SK-N-SH treated with all-trans-retinoic acid at 6 μM for 48 hours (cell line): ENCODE measurements at regions not wholly inside any gene's neighbourhood (a gene's known extent, or its start where the extent isn't known, plus 50 kb on each side); places are given as distances from the start of the nearest gene placed in this dataset.
A peak's percentile ranks its signal among the peaks of the same experiment; 100 is the strongest.

ENCODE experiments used
- ATAC-seq: fragments of 200-7000 bp; cut with Tn5 transposase; 3 replicates; pipeline ENCODE4 v1.9.1; 2020; ENCODE audit warnings: mild to moderate bottlenecking, moderate library complexity
- BACH2 ChIP-seq: fragments of 250-450 bp; sonication (Bioruptor Pico); IDR thresholded peaks from 2 replicates; pipeline ENCODE4 v1.9.0; 2021; ENCODE audit warnings: mild to moderate bottlenecking, borderline replicate concordance
- CSDC2 ChIP-seq: fragments of 250-450 bp; sonication (Bioruptor Pico); IDR thresholded peaks from 2 replicates; pipeline ENCODE4 v1.5.0; 2020; ENCODE audit warnings: mild to moderate bottlenecking, moderate library complexity
- CSRNP3 ChIP-seq: fragments of 250-450 bp; sonication (Bioruptor Pico); IDR thresholded peaks from 2 replicates; pipeline ENCODE4 v1.5.1; 2021; ENCODE audit warnings: mild to moderate bottlenecking, moderate library complexity
- ESRRG ChIP-seq: fragments of 250-450 bp; sonication (Bioruptor Pico); IDR thresholded peaks from 2 replicates; pipeline ENCODE4 v1.6.1; 2021; ENCODE audit warnings: mild to moderate bottlenecking
- GLIS3 ChIP-seq: fragments of 250-450 bp; sonication (Bioruptor Pico); IDR thresholded peaks from 2 replicates; pipeline ENCODE4 v1.5.0; 2020; ENCODE audit warnings: mild to moderate bottlenecking, moderate library complexity
- ISL1 ChIP-seq: fragments of 250-450 bp; sonication (Bioruptor Pico); IDR thresholded peaks from 2 replicates; pipeline ENCODE4 v2.1.2; 2022; ENCODE audit warnings: mild to moderate bottlenecking, moderate library complexity
- OSR1 ChIP-seq: fragments of 250-450 bp; sonication (Bioruptor Pico); IDR thresholded peaks from 2 replicates; pipeline ENCODE4 v1.8.0; 2022; ENCODE audit warnings: moderate library complexity, mild to moderate bottlenecking, inconsistent platforms
- POU6F1 ChIP-seq: fragments of 250-450 bp; sonication (Bioruptor Pico); IDR thresholded peaks from 2 replicates; pipeline ENCODE4 v1.8.0; 2021; ENCODE audit warnings: low read depth, mild to moderate bottlenecking, moderate library complexity, borderline replicate concordance
- PPARA ChIP-seq: fragments of 250-450 bp; sonication (Bioruptor Pico); IDR thresholded peaks from 2 replicates; pipeline ENCODE4 v1.5.0; 2020; ENCODE audit warnings: mild to moderate bottlenecking, borderline replicate concordance
- RARB ChIP-seq: fragments of 250-450 bp; sonication (Bioruptor Pico); IDR thresholded peaks from 2 replicates; pipeline ENCODE4 v1.8.0; 2021; ENCODE audit warnings: mild to moderate bottlenecking, moderate library complexity
- TOX ChIP-seq: fragments of 250-450 bp; sonication (Bioruptor Pico); IDR thresholded peaks from 2 replicates; pipeline ENCODE4 v1.8.0; 2021; ENCODE audit warnings: mild to moderate bottlenecking, moderate library complexity, borderline replicate concordance
- ZC3H10 ChIP-seq: fragments of 250-450 bp; sonication (Bioruptor Pico); IDR thresholded peaks from 2 replicates; pipeline ENCODE4 v1.5.1; 2021; ENCODE audit warnings: mild to moderate bottlenecking, moderate library complexity
- ZFP3 ChIP-seq: fragments of 250-450 bp; sonication (Bioruptor Pico); IDR thresholded peaks from 2 replicates; pipeline ENCODE4 v1.5.0; 2020; ENCODE audit warnings: mild to moderate bottlenecking, moderate library complexity
- ZFP30 ChIP-seq: fragments of 450-650 bp; formaldehyde crosslinking; IDR thresholded peaks from 2 replicates; pipeline ENCODE4 v1.5.0; 2022; ENCODE audit warnings: mild to moderate bottlenecking, moderate library complexity
- ZNF565 ChIP-seq: fragments of 450-650 bp; formaldehyde crosslinking; conservative IDR thresholded peaks from 2 replicates; pipeline ENCODE4 v1.5.0; 2020; ENCODE audit warnings: low read depth, mild to moderate bottlenecking, moderate library complexity
- ZNF70 ChIP-seq: fragments of 450-650 bp; formaldehyde crosslinking; IDR thresholded peaks from 2 replicates; pipeline ENCODE4 v1.5.0; 2020; ENCODE audit warnings: mild to moderate bottlenecking, moderate library complexity
- ZNF8 ChIP-seq: fragments of 450-650 bp; formaldehyde crosslinking; IDR thresholded peaks from 2 replicates; pipeline ENCODE4 v1.5.0; 2020; ENCODE audit warnings: mild to moderate bottlenecking, moderate library complexity
- TF ChIP-seq, protein P1 (sequence below): fragments of 250-450 bp; sonication (Bioruptor Pico); IDR thresholded peaks from 2 replicates; pipeline ENCODE4 v1.5.0; 2020; ENCODE audit warnings: mild to moderate bottlenecking, moderate library complexity
- TF ChIP-seq, protein P2 (sequence below): fragments of 250-450 bp; sonication (Bioruptor Pico); IDR thresholded peaks from 2 replicates; pipeline ENCODE4 v1.5.1; 2020; ENCODE audit warnings: low read depth, mild to moderate bottlenecking, moderate library complexity
- TF ChIP-seq, protein P3 (sequence below): fragments of 250-450 bp; sonication (Bioruptor Pico); IDR thresholded peaks from 2 replicates; pipeline ENCODE4 v1.8.0; 2020; ENCODE audit warnings: mild to moderate bottlenecking, moderate library complexity, borderline replicate concordance

DNA sequence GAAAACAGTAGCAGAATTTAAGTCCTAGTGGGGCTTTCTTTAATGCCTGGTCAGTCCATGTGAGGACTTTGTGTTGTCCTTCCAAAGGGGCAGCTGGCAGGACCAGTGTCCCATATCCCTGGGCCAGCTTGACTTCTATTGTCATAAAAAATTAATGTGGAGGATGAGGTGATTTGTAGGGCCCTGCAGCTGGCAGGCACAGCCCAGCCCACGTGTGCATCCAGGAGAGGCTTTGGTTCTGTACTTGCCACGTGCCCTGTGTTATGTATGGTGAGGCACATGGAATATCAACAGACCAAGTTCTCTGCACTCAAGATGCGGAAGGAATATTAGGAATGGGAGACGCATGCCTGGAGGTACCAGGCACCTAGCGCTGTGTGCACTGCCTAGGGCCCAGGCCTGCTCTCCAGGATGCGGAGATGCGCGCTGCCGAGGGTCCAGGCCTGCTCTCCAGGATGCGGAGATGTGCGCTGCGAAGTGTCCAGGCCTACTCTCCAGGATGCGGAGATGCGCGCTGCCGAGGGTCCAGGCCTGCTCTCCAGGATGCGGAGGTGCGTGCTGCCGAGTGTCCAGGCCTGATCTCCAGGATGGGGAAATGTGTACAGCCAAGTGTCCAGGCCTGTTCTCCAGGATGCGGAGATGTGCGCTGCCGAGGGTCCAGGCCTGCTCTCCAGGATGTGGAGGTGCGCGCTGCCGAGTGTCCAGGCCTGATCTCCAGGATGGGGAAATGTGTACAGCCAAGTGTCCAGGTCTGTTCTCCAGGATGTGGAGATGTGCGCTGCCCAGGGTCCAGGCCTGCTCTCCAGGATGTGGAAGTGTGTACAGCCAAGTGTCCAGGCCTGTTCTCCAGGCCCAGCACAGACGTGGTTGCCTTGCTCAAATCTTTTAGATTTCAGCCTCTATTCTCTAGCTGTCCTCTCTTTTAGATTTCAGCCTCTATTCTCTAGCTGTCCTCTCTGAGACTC, 183.3 kb upstream of the ROPN1 start:
- TF ChIP-seq ZNF70 (CRISPR knock-in tag) = no peak
- TF ChIP-seq CSDC2 = no peak
- no peak for TF ChIP-seq ISL1 (CRISPR knock-in tag)
- TF ChIP-seq, protein P1, sequence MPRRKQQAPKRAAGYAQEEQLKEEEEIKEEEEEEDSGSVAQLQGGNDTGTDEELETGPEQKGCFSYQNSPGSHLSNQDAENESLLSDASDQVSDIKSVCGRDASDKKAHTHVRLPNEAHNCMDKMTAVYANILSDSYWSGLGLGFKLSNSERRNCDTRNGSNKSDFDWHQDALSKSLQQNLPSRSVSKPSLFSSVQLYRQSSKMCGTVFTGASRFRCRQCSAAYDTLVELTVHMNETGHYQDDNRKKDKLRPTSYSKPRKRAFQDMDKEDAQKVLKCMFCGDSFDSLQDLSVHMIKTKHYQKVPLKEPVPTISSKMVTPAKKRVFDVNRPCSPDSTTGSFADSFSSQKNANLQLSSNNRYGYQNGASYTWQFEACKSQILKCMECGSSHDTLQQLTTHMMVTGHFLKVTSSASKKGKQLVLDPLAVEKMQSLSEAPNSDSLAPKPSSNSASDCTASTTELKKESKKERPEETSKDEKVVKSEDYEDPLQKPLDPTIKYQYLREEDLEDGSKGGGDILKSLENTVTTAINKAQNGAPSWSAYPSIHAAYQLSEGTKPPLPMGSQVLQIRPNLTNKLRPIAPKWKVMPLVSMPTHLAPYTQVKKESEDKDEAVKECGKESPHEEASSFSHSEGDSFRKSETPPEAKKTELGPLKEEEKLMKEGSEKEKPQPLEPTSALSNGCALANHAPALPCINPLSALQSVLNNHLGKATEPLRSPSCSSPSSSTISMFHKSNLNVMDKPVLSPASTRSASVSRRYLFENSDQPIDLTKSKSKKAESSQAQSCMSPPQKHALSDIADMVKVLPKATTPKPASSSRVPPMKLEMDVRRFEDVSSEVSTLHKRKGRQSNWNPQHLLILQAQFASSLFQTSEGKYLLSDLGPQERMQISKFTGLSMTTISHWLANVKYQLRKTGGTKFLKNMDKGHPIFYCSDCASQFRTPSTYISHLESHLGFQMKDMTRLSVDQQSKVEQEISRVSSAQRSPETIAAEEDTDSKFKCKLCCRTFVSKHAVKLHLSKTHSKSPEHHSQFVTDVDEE = no peak
- no peak for TF ChIP-seq GLIS3 (CRISPR knock-in tag)
- no peak for TF ChIP-seq ZFP3 (CRISPR knock-in tag)
- TF ChIP-seq ZNF565 (CRISPR knock-in tag) = no peak
- no peak for TF ChIP-seq ZNF8 (CRISPR knock-in tag)
- ATAC-seq = peak; percentile 32; the same call in 2 of the 3 replicates

DNA sequence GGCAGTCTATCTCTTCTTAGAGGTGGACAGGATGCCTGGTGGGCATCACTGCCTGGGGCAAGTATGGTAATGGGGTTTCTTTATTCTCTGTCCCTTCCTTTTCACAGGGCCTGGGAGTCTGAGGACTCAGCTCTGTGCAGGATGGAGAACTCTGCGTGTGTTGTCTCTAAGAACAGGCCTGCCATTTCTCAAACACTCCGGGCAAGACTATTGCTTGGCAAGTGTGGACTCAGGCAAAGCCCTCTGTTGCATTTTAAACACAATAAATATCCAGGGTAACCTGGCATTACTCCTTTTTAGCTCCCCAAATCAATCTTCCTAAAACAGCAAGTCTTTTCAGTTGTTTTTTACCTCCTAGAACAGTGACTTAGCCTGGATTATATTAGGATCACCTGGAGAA, 185.1 kb upstream of the ROPN1 start:
- no peak for ATAC-seq
- no peak for TF ChIP-seq ZFP30 (CRISPR knock-in tag)
- TF ChIP-seq, protein P2, sequence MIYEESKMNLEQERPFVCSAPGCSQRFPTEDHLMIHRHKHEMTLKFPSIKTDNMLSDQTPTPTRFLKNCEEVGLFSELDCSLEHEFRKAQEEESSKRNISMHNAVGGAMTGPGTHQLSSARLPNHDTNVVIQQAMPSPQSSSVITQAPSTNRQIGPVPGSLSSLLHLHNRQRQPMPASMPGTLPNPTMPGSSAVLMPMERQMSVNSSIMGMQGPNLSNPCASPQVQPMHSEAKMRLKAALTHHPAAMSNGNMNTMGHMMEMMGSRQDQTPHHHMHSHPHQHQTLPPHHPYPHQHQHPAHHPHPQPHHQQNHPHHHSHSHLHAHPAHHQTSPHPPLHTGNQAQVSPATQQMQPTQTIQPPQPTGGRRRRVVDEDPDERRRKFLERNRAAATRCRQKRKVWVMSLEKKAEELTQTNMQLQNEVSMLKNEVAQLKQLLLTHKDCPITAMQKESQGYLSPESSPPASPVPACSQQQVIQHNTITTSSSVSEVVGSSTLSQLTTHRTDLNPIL (CRISPR knock-in tag) = no peak
- no peak for TF ChIP-seq ZNF70 (CRISPR knock-in tag)
- TF ChIP-seq OSR1 (CRISPR knock-in tag) = no peak

DNA sequence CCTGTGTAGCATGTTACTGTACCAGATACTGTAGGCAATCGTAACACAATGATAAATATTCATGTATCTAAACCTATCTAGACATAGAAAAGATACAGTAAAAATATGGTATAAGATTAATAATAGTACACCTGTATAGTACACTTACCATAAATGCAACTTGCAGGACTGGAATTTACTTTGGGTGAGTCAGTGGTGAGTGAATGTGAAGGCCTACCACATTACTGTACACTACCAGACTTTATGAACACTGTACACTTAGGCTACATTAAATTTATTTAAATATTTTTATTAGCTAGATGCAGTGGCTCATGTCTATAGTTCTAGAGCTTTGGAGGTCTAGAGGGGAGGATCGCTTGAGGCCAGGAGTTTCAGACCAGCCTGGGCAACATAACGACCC, 186.6 kb upstream of the ROPN1 start:
- TF ChIP-seq ESRRG = no peak
- TF ChIP-seq, protein P1 = no peak
- TF ChIP-seq OSR1 (CRISPR knock-in tag) = no peak
- no peak for TF ChIP-seq ZNF565 (CRISPR knock-in tag)
- no peak for TF ChIP-seq RARB (CRISPR knock-in tag)
- no peak for TF ChIP-seq CSRNP3
- ATAC-seq = no peak; the same call in 2 of the 3 replicates

DNA sequence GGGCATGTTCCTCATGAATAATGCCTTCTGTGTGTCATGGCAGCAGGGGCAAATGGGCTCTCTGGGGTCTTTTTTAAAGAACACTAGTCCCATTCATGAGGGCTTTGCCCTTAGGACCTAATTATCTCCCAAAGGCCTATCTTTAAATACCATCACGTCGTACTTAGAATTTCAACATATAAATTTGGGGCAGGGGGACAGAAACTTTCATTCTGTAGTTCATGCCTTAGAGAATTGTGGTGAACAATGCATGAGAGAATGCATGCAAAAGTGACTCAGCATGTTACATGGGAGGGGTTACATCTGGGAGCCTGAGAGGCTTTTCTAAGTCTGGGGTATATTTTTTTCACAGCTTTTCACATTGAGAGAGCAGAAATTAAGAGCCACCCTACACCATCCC, 208.5 kb upstream of the ROPN1 start:
- ATAC-seq = no peak
- TF ChIP-seq, protein P3, sequence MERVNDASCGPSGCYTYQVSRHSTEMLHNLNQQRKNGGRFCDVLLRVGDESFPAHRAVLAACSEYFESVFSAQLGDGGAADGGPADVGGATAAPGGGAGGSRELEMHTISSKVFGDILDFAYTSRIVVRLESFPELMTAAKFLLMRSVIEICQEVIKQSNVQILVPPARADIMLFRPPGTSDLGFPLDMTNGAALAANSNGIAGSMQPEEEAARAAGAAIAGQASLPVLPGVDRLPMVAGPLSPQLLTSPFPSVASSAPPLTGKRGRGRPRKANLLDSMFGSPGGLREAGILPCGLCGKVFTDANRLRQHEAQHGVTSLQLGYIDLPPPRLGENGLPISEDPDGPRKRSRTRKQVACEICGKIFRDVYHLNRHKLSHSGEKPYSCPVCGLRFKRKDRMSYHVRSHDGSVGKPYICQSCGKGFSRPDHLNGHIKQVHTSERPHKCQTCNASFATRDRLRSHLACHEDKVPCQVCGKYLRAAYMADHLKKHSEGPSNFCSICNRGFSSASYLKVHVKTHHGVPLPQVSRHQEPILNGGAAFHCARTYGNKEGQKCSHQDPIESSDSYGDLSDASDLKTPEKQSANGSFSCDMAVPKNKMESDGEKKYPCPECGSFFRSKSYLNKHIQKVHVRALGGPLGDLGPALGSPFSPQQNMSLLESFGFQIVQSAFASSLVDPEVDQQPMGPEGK (CRISPR knock-in tag) = no peak
- TF ChIP-seq, protein P2 (CRISPR knock-in tag) = no peak
- TF ChIP-seq PPARA (CRISPR knock-in tag) (no peak), POU6F1 (CRISPR knock-in tag) (no peak), ISL1 (CRISPR knock-in tag) (no peak), ZNF565 (CRISPR knock-in tag) (no peak), ZFP3 (CRISPR knock-in tag) (no peak), ZNF70 (CRISPR knock-in tag) (no peak), BACH2 (CRISPR knock-in tag) (no peak), ZC3H10 (CRISPR knock-in tag) (no peak), TOX (no peak), OSR1 (CRISPR knock-in tag) (no peak), GLIS3 (CRISPR knock-in tag) (no peak), ZNF8 (CRISPR knock-in tag) (no peak), ESRRG (no peak), CSDC2 (no peak)
